T-helper 9 cell (primary cell): ENCODE measurements at regions not wholly inside any gene's neighbourhood (a gene's known extent, or its start where the extent isn't known, plus 50 kb on each side); places are given as distances from the start of the nearest gene placed in this dataset.

Source experiments
- DNase-seq: peaks from one replicate; pipeline ENCODE4 v3.0.0-alpha.2; 2020

- DNase-seq, result no peak
Measured at GRCh38 chr11:123378096-123378495, 52.0 kb upstream of the GRAMD1B start.

GRCh38 chr11:123377355-123377754, 52.7 kb upstream of the GRAMD1B start:
- DNase-seq, result no peak

GRCh38 chr11:123375832-123376231, 54.2 kb upstream of the GRAMD1B start:
- DNase-seq, result no peak

GRCh38 chr11:123374622-123374968, 55.5 kb upstream of the GRAMD1B start:
- no peak for DNase-seq

- DNase-seq, result no peak
Measured at GRCh38 chr11:123373754-123374621, 56.1 kb upstream of the GRAMD1B start.

GRCh38 chr11:123371506-123372297, 58.4 kb upstream of the GRAMD1B start:
- DNase-seq, result no peak

- no peak for DNase-seq
Measured at GRCh38 chr11:123366924-123367323, 63.1 kb upstream of the GRAMD1B start.

GRCh38 chr11:123365955-123366354, 64.1 kb upstream of the GRAMD1B start:
- no peak for DNase-seq

- no peak for DNase-seq
Measured at GRCh38 chr11:123364080-123364479, 66.0 kb upstream of the GRAMD1B start.

- no peak for DNase-seq
Measured at GRCh38 chr11:123363556-123363955, 66.5 kb upstream of the GRAMD1B start.

GRCh38 chr11:123362941-123363340, 67.1 kb upstream of the GRAMD1B start:
- DNase-seq, result no peak

- DNase-seq, result no peak
Measured at GRCh38 chr11:123362186-123362585, 67.9 kb upstream of the GRAMD1B start.

GRCh38 chr11:123361110-123361509, 69.0 kb upstream of the GRAMD1B start:
- DNase-seq, result no peak

- no peak for DNase-seq
Measured at GRCh38 chr11:123360267-123360936, 69.7 kb upstream of the GRAMD1B start.

- no peak for DNase-seq
Measured at GRCh38 chr11:123357990-123358827, 71.9 kb upstream of the GRAMD1B start.

- no peak for DNase-seq
Measured at GRCh38 chr11:123357353-123357989, 72.6 kb upstream of the GRAMD1B start.

- DNase-seq, result no peak
Measured at GRCh38 chr11:123356539-123356938, 73.5 kb upstream of the GRAMD1B start.

GRCh38 chr11:123354371-123354975, 75.6 kb upstream of the GRAMD1B start:
- DNase-seq, result no peak

- no peak for DNase-seq
Measured at GRCh38 chr11:123351375-123351774, 78.7 kb upstream of the GRAMD1B start.

- no peak for DNase-seq
Measured at GRCh38 chr11:123349382-123349781, 80.7 kb upstream of the GRAMD1B start.

GRCh38 chr11:123344790-123345357, 85.2 kb upstream of the GRAMD1B start:
- no peak for DNase-seq
